BE2C (cell line): ENCODE measurements at regions not wholly inside any gene's neighbourhood (a gene's known extent, or its start where the extent isn't known, plus 50 kb on each side); places are given as distances from the start of the nearest gene placed in this dataset.

Experiments
- DNase-seq: peaks from one replicate; pipeline ENCODE4 v3.0.0-alpha.2; 2020
- H3K27me3 ChIP-seq: fragments of 250-450 bp; sonication (Bioruptor Pico); 2 replicates; pipeline ENCODE4 v1.5.1; 2020; ENCODE audit warnings: mild to moderate bottlenecking
- H3K36me3 ChIP-seq: fragments of 250-450 bp; sonication (Bioruptor Pico); 2 replicates; pipeline ENCODE4 v1.5.1; 2020; ENCODE audit warnings: mild to moderate bottlenecking
- H3K4me1 ChIP-seq: fragments of 250-450 bp; sonication (Bioruptor Pico); 2 replicates; pipeline ENCODE4 v1.5.1; 2020
- H3K4me3 ChIP-seq: 2 replicates; pipeline ENCODE4 v1.5.1; 2011; ENCODE audit warnings: low read depth, low read length
- H3K9me3 ChIP-seq: fragments of 250-450 bp; sonication (Bioruptor Pico); 2 replicates; pipeline ENCODE4 v1.5.1; 2020
- TF ChIP-seq, protein P1 (sequence below): IDR thresholded peaks from 2 replicates; pipeline ENCODE4 v1.5.1; 2012; ENCODE audit warnings: mild to moderate bottlenecking, low read depth, low read length

DNA sequence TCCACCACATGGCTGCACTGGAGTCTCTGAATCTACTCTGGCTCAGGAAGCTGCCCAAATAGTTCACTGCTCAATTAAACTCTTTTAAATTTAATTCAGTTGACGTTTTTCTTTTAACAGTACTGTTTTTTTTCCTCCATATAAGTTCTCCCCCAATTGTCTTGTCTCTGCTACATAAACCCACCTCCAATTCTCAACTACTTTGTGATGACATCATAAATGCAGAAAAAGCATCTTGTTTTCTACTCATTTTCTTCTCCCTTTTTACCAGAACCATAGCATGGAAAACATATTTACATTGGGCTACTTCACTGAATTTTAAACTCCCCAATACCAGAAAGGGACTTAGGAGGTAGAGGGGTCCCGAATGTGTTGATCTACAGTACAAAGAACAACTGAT, 270.4 kb downstream of the GPD2 start:
- no peaks in the 10 kb centered on the region for H3K27me3 ChIP-seq
- TF ChIP-seq, protein P1, sequence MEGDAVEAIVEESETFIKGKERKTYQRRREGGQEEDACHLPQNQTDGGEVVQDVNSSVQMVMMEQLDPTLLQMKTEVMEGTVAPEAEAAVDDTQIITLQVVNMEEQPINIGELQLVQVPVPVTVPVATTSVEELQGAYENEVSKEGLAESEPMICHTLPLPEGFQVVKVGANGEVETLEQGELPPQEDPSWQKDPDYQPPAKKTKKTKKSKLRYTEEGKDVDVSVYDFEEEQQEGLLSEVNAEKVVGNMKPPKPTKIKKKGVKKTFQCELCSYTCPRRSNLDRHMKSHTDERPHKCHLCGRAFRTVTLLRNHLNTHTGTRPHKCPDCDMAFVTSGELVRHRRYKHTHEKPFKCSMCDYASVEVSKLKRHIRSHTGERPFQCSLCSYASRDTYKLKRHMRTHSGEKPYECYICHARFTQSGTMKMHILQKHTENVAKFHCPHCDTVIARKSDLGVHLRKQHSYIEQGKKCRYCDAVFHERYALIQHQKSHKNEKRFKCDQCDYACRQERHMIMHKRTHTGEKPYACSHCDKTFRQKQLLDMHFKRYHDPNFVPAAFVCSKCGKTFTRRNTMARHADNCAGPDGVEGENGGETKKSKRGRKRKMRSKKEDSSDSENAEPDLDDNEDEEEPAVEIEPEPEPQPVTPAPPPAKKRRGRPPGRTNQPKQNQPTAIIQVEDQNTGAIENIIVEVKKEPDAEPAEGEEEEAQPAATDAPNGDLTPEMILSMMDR, result no peak
- no peaks in the 10 kb centered on the region for H3K9me3 ChIP-seq
- no peaks in the 10 kb centered on the region for H3K4me1 ChIP-seq
- H3K4me3 ChIP-seq, result no peak overlapping the region
- no peaks in the 10 kb centered on the region for H3K36me3 ChIP-seq
- no peak for DNase-seq

DNA sequence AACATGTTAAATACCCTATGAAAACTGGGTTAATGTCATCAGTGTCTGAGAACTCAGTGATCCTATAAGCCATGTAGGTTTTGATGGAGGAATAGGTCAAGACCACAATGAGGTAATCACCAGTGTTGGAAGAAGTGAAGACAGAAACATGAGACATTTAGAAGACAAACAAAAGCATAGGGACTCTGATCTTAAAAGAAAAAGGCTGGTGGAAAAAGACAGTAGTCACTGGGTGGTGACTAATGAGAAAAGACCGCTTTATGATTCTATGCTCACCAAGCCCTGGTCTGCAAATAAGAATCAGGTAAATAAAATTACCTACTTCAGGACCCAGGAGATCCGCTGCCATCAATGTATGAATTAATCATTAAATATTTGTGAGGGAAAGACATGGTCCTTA, 271.9 kb downstream of the GPD2 start:
- DNase-seq, result no peak
- H3K27me3 ChIP-seq, result no peaks in the 10 kb centered on the region

DNA sequence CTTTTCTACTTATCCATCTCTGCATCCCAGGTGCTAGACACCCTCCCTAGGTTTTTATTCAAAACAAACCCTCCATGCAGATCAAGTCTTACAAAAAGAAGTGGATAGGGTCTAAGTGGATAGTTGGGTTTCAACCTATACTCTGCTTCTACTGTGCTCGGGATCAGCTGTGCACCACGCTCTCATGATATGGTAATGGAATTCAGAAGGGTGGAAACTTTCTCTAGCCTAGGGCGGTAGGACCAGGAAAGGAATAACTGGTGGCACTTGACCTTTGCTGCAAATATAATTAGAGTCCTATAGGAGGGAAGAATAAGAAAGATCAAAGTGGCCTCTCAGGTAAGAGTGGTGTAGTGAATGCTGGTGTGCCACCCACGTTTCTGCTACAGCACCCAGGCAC, 272.9 kb downstream of the GPD2 start:
- no peak for DNase-seq
- TF ChIP-seq, protein P1, result no peak
- Histone ChIP-seq H3K4me1 (no peaks in the 10 kb centered on the region), H3K27me3 (no peaks in the 10 kb centered on the region), H3K4me3 (no peak overlapping the region), H3K9me3 (no peaks in the 10 kb centered on the region), H3K36me3 (no peaks in the 10 kb centered on the region)

More for the DNA sequence above, 271.9 kb downstream of the GPD2 start:
- no peaks in the 10 kb centered on the region for H3K4me1 ChIP-seq
- no peaks in the 10 kb centered on the region for H3K9me3 ChIP-seq
- H3K4me3 ChIP-seq, result no peak overlapping the region
- TF ChIP-seq, protein P1, result no peak
- H3K36me3 ChIP-seq, result no peaks in the 10 kb centered on the region

DNA sequence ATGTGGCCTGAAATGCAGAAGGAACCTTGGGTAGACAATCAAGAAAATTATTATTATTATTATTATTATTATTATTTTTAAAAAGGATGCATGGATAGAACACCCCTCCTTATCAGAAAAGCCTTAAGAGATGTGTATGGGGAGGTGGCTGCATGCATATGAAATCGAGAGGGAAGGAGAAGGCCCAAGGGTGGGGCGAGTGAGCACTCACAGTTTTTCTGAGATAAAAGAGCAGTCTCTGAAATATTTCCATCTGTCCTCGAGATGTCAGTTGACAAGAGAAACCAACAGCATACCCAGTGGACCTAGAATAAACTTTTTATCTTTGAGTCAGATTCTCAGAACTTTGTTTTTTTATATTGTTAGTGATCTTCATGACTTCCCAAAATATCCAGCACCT, 282.9 kb downstream of the GPD2 start:
- Histone ChIP-seq H3K9me3 (no peaks in the 10 kb centered on the region), H3K4me1 (no peaks in the 10 kb centered on the region), H3K27me3 (no peaks in the 10 kb centered on the region), H3K4me3 (no peak overlapping the region), H3K36me3 (no peaks in the 10 kb centered on the region)
- TF ChIP-seq, protein P1, result no peak
- DNase-seq, result no peak

DNA sequence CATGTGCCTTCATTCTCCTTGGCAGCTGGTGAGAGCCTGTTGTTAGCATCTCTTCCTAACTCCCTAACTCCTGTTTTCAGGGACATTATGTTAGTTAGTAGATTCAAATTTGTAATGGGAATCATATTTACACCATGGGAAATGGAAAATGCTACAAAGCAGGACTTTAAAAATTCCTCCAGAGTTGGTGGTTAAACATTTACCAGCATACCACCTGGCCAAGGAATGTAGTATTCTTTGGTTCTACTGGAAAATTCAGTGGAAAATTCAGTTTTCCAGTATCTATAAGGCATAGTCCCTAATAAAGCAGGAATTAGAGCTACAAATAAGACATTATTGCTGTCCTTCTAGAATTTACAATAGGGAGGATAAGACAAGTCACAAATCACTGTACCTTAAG, 291.7 kb downstream of the GPD2 start:
- H3K36me3 ChIP-seq, result no peaks in the 10 kb centered on the region
- TF ChIP-seq, protein P1, result no peak

DNA sequence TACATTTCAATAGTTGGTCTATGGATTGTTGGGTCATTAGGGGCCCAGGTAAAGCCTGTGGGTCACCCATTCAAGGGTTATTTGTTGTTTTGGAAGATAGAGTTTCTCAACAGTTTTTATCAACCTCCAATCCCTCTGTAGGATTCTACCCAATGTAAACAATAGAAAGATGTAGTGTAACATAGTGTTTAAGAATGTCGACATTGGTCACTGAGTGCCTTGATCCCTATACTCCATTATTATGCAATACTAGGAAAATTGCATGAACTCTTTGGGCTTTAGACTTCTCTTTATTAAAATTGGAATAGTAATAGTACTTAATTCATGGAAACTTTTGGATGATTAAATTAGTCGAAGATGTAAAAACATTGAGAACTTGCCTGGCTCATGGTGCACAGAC, 292.1 kb downstream of the GPD2 start:
- no peaks in the 10 kb centered on the region for H3K36me3 ChIP-seq
- H3K9me3 ChIP-seq, result no peaks in the 10 kb centered on the region
- H3K4me3 ChIP-seq, result no peak overlapping the region
- DNase-seq, result no peak
- H3K4me1 ChIP-seq, result no peaks in the 10 kb centered on the region
- no peaks in the 10 kb centered on the region for H3K27me3 ChIP-seq
- TF ChIP-seq, protein P1, result no peak

More for the DNA sequence above, 291.7 kb downstream of the GPD2 start:
- DNase-seq, result no peak
- Histone ChIP-seq H3K4me3 (no peak overlapping the region), H3K9me3 (no peaks in the 10 kb centered on the region), H3K27me3 (no peaks in the 10 kb centered on the region), H3K4me1 (no peaks in the 10 kb centered on the region)
